NCI-H345 (cell line): ENCODE measurements at regions not wholly inside any gene's neighbourhood (a gene's known extent, or its start where the extent isn't known, plus 50 kb on each side); places are given as distances from the start of the nearest gene placed in this dataset.
"Not testable (repeated sequence)": the region's sequence is repeated elsewhere in the genome, so short reads cannot be mapped to it uniquely, and the experiment has no call there.

ENCODE experiments used
- DNase-seq: peaks from one replicate; lab custom pipeline; 2025; lab: John Stamatoyannopoulos, UW

DNA sequence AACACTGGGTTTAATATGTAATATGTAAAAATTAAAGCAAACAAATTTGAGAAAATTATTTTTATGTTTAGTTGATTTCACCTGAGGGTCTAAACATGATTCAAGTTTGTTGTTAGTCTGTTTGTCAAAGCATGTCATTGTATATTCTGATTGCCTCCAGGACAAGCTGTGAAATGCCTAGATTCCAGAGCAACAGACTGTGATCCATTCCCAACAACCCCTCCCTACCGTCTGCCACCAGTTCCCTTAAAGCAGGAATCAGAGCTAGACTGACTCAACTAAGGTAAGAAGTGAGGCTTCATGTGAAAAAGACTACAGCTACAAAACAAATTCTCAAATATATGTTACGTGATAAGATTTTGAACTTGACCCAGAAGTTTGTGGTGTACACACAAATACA lies 304.2 kb downstream of the RAB38 start:
- DNase-seq, result no peak

- no peak for DNase-seq
Observed at GRCh38 chr11:87870086-87870485, 305.2 kb downstream of the RAB38 start.

GRCh38 chr11:87866951-87867350 lies 308.3 kb downstream of the RAB38 start:
- no peak for DNase-seq

DNA sequence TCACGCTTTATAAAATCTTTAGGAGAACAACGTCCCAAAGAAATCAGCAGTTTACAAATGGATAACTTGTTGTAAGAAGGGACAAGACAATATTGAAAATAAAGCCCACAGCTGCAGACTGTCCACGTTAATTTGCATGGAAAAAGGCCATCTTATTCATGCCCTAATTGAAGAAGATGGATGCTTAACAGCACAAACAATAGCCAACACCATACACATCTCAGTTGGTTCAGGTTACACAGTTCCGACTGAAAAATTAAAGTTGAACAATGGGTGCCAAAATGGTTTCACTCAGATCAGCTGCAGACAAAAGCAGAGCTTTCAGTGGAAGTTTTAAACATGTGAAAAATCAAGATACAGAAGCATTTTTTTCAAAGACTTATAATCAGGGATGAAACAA lies 314.2 kb downstream of the RAB38 start:
- no peak for DNase-seq

DNA sequence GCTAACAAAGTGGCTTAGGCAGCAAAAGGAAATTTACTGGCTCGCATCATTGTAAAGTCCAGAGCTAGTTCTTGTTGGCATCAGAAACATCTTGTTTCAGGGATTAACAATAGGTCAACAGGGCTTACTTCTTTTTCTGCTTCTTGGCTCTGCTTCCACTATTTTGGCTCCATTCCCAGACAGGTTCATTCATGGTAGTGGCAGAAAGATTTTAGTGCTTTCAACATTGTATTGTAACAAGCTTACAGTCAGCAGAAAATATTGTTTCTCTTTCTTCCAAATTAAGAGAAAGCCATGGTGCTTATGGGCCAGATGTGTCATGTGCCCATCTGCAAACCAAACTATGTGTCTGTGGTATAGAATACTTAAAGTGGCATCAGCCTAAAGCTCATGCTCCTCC lies 315.6 kb downstream of the RAB38 start:
- peak; percentile 44 for DNase-seq

- no peak for DNase-seq
Observed at GRCh38 chr11:87851827-87852226, 323.4 kb downstream of the RAB38 start.

- DNase-seq, result no peak
Observed at GRCh38 chr11:87851234-87851633, 324.0 kb downstream of the RAB38 start.

DNA sequence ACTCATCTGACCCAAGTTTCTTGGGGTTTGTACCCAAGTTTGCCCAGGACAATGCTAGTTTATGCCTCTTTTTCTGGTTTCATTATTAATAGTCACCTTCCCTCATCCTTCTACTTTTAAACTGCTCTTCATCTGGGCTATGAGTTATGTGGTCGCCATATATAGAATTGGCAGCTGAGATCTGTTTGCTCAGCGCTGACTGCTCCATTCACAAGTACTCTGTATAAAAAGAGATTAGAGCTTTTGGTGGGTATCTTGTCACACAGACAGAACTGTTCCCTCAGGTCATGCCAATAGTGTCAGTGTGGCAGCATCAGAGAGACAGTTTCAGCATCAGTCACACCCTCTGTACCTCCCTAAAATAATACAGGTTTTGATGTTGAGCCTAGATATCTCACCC lies 326.0 kb downstream of the RAB38 start:
- no peak for DNase-seq

- DNase-seq, result no peak
Observed at GRCh38 chr11:87840786-87841185, 334.5 kb downstream of the RAB38 start.

DNA sequence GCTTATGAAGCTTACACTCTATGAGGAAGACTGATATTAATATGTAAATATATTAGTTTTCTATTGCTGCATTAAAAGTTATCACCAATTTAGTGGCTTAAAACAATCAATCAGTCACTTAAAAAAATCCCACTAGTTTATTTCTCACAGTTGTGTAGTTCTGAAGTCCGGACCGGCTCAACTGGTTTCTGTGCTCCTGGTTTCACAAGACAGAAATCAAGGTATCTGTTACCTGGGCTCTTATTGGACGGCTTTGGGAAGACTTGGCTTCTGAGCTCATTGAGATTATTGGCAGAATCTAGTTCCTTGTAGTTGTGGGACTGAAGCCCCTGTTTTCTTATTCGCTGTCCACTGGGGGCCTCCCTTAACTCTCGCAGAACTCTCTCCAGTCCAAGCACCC lies 343.0 kb downstream of the RAB38 start:
- DNase-seq, result no peak

DNA sequence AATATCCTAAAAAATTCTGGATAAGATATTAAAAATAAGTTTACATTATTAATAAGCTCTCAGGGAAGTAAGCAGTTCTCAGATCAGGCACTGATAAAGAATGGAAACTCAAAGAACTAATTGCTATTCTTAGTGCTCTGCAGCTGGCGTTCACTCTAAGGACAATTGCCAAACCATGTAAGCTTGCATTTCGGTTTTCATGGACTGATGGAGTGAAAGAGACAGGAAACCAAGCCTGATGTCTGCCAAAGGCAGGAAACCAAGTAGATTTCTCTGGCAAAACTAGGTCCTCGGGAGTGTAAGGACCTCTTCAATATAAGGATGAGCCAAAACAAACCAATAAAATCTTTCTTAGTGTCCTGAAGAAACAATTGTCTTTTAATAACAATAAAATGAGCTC lies 355.2 kb downstream of the RAB38 start:
- DNase-seq, result no peak

GRCh38 chr11:87819151-87819550 lies 356.1 kb downstream of the RAB38 start:
- no peak for DNase-seq

- DNase-seq, result no peak
Observed at GRCh38 chr11:87812571-87813365, 362.5 kb downstream of the RAB38 start.

DNA sequence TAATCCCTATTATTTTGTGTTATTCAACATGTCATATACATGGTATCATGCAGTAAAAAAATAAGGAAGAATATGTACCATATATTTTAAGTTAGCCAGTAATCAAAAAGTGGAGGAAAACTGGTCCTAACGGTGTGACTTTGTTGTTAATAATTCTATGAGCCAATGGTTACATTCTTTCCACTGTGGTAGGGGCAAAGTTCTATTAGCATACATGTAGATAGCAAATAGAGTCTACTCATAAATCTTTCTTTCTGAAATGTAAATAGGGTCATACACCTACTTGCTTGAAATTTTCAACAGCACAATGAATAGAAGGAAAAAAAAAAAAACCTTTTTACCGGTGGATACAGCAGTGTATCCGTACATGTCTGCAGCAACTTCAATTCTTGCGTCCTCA lies 364.8 kb downstream of the RAB38 start:
- no peak for DNase-seq

GRCh38 chr11:87809256-87809655 lies 366.0 kb downstream of the RAB38 start:
- DNase-seq, result no peak

DNA sequence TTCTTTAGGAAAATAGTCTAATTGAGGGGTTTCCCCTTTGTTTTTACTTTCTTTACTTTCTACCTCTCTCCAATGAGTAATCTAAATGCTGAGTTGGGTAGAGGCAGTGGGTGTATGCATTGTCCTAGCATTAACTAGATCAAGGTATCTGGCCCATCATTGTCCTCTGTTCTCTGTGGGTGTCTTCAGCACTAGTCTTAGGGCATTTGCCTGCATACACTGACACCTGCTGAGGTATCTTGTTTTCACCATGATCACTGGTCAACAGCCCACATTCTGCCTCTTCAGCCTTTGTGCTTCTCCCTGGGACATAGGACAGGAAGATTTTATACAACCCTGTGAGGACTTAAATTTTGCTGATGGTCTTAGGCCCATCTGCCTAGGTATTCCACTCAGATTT lies 371.1 kb downstream of the RAB38 start:
- no peak for DNase-seq

GRCh38 chr11:87803748-87804147 lies 371.5 kb downstream of the RAB38 start:
- no peak for DNase-seq

- DNase-seq, result not testable (repeated sequence)
Observed at GRCh38 chr11:87784862-87785261, 390.4 kb downstream of the RAB38 start.

- DNase-seq, result no peak
Observed at GRCh38 chr11:87780068-87780413, 395.2 kb downstream of the RAB38 start.

GRCh38 chr11:87779276-87780067 lies 395.8 kb downstream of the RAB38 start:
- DNase-seq, result no peak

- no peak for DNase-seq
Observed at GRCh38 chr11:87778357-87778756, 396.9 kb downstream of the RAB38 start.

DNA sequence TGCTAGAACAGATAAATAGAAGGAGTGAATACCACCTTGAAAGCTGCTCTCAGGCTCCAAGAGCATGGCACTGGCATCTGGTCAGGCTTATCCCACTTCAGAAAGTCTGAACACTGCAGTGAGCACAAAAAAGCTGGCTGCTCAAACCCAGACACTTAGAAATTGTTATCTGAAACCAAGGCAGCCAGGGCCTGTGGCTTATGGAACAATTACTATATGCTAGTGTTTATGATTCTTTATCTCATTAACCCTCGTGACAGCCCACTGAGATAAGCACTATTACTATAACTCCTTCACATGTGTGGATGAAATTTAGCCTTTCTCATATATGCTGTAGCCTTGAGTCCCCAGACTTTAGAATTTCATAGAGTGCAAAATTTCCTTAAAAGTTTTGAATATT lies 400.2 kb downstream of the RAB38 start:
- DNase-seq, result no peak

DNA sequence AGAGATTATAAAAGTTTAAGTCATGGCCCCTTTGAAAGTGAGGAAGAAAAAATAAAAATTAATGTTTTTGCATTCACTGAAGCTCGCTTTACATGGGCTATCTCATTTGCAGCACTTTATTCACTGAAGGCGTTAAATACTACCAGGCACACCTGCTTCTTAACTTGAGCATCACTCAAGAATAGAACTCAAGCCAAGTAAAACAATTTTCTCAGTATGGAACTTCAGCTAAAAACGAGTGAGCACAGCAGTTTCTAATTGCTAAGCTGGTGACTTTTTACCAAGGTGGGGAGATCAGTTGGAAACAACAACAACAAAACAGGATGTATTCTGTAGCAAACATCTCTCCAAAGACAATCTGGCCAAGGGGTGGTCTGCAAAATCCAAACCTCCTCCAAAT lies 405.6 kb downstream of the RAB38 start:
- no peak for DNase-seq

GRCh38 chr11:87767615-87768014 lies 407.6 kb downstream of the RAB38 start:
- no peak for DNase-seq
